HG02588 (cell line): ENCODE measurements at regions not wholly inside any gene's neighbourhood (a gene's known extent, or its start where the extent isn't known, plus 50 kb on each side); places are given as distances from the start of the nearest gene placed in this dataset.

Experiments
- ATAC-seq: cut with Tn5 transposase; IDR thresholded peaks from one replicate; pipeline ENCODE4 v1.9.1; 2021; ENCODE audit warnings: mild to moderate bottlenecking, moderate library complexity; ENCODE audit not compliant: unreplicated experiment

GRCh38 chr17:79506150-79506870 lies 104.5 kb downstream of the RBFOX3 start:
- ATAC-seq, result no peak

DNA sequence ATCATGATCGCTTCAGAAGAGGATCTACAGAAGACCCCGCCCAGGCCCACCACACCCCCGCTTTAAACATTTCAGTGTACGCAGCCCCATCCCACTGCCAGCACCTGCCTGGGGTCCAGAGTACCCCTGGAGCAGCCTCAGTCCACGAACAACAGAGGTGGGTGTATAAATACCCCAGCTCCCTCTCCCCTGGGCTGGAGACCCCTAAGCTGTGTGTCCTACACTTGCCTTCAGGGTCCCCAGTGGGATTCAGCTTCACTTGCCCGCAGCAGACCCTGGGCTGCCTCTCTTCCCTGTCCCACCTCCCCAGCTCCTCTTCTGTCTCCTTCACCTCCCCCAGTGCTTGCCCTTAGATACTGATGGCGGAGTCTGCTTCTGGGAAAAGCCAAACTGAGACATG lies 105.7 kb downstream of the RBFOX3 start:
- no peak for ATAC-seq

- no peak for ATAC-seq
Observed at GRCh38 chr17:79504181-79504605, 106.7 kb downstream of the RBFOX3 start.

- ATAC-seq, result no peak
Observed at GRCh38 chr17:79503126-79503839, 107.6 kb downstream of the RBFOX3 start.

GRCh38 chr17:79501910-79502309 lies 108.9 kb downstream of the RBFOX3 start:
- no peak for ATAC-seq

- ATAC-seq, result no peak
Observed at GRCh38 chr17:79500745-79501618, 109.9 kb downstream of the RBFOX3 start.

GRCh38 chr17:79498854-79499253 lies 112.0 kb downstream of the RBFOX3 start:
- ATAC-seq, result no peak

DNA sequence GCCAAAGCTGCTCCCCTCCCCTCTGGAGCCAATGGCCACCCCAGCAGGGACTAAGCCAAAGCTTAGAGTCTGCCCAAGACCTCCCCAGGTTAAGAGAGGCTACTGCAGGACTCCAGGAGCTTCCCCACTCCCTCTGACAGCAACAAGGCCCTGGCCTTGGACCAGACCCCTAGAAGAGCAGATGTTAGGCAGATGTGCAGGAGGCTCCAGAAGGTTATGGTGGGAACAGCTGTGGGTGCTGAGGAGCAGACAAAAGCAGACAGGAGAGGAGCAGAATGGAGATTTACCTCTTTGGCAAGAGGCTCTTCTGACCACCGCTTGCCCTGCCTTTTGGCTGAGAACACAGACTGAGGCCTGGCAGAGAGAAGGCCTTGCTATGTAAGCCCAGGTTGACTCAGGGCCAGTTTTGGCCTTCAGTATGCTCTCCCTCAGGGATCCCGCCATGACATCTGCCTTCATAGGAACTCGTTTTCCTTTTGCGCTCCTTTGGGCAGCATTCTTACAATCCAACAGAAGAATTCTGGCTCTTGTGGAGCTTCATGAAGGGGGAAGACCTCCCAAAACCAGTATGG lies 113.0 kb downstream of the RBFOX3 start:
- no peak for ATAC-seq

DNA sequence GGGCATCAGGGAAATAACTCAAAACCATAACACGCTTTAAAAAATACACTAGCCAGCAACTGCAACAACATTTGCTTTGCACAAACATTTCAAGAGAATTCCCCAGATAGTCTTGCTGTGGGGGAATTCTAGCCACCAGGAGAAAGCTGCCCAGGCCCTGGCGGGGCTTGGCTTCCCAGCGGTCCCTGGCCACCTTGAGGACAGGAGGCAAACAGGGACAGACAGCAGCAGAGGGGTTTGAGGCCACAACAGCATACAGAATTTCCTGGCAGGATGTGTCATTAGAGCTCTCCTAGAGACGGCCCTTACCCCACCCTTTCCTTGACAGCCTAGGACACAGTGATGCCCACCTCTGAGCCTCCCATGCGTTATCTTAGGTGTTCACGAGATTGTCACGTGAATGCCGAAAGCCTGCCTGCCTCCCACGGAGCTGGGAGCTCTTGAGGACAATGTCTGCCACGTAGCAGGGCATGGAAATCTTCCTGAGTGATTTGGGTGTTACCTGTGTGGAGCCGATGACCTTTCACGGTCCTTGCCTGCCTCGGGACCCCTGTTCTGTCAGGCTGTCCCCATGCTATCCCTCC lies 114.3 kb downstream of the RBFOX3 start:
- no peak for ATAC-seq

- ATAC-seq, result no peak
Observed at GRCh38 chr17:79495665-79496064, 115.2 kb downstream of the RBFOX3 start.

DNA sequence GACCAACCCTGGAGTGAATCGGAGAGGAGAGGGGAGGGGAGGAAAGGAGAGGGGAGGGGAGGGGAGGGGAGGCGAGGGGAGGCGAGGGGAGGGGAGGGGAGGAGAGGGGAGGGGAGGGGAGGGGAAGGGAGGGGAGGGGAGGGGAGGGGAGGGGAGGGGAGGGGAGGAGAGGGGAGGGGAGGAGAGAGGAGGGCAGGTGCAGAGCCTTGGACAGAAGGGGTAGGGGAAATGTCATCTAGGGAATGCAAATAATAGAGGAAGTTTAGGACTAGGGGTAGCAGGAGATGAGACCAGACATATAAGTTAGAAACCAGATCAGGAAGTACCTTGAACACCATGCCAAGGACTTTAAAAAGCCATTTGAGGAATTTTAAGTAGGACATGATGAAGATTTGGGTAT lies 119.8 kb downstream of the RBFOX3 start:
- ATAC-seq, result no peak

DNA sequence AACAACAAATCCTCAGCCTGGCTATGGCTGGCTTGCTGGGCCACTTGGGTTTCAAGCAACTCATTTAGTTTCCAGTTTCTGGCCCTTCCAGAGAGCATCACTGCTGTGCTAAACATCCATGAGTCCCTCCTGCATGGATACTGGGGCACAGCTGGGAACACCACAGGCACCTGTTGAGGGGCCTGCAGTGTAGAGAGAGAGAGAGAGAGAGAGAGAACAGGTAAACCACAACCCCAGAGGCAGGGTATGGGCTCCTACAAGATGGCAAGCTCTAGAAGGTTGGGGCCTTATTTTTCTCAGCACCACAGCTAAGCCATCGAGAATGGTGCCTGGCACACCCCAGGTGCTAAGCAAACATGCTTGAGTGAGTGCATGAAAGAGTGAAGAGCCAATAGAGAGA lies 120.3 kb downstream of the RBFOX3 start:
- no peak for ATAC-seq

GRCh38 chr17:79487149-79487548 lies 123.7 kb downstream of the RBFOX3 start:
- ATAC-seq, result no peak

- no peak for ATAC-seq
Observed at GRCh38 chr17:79485991-79486390, 124.9 kb downstream of the RBFOX3 start.

- ATAC-seq, result no peak
Observed at GRCh38 chr17:79485419-79485985, 125.3 kb downstream of the RBFOX3 start.

DNA sequence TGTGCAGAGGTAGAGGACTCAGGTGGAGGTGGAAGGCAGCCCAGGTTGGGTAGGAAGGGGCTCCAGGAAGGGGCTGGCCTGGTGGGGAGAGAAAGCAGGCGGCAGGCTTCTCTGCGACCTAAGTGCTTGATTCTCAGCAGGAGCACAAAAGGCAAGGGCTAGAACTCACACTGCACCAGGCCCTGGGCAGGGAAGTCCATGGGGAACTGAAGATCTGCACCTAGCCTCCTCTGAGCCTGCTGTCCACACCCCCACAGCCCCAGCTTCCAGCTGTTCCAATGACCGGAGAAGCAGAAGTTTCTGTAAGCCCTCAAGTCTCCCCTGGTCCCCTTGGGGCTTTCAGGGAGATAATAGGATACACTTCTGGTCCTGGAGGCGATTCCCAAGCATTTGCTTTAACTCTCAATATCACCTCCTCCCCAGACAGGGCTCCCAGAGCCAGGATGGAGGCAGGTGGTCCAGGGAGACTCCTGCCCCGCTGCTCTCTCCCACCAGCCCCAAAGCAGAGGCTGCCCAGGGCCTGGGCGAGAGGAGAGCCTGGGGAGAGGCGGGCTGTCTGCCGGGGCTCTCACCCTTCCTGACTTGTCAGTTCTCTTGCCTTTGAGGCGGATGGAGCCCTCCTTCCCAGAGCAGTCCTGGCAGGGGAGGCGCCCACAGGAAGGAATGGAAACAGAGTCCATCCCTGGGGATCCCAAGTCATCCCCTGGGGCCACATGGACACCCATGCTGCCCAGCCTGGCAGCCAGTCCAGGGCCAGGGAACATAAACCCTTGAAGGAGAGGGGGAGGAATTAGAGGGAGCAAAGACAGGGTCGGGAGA lies 126.0 kb downstream of the RBFOX3 start:
- no peak for ATAC-seq

GRCh38 chr17:79483842-79484241 lies 127.0 kb downstream of the RBFOX3 start:
- no peak for ATAC-seq

DNA sequence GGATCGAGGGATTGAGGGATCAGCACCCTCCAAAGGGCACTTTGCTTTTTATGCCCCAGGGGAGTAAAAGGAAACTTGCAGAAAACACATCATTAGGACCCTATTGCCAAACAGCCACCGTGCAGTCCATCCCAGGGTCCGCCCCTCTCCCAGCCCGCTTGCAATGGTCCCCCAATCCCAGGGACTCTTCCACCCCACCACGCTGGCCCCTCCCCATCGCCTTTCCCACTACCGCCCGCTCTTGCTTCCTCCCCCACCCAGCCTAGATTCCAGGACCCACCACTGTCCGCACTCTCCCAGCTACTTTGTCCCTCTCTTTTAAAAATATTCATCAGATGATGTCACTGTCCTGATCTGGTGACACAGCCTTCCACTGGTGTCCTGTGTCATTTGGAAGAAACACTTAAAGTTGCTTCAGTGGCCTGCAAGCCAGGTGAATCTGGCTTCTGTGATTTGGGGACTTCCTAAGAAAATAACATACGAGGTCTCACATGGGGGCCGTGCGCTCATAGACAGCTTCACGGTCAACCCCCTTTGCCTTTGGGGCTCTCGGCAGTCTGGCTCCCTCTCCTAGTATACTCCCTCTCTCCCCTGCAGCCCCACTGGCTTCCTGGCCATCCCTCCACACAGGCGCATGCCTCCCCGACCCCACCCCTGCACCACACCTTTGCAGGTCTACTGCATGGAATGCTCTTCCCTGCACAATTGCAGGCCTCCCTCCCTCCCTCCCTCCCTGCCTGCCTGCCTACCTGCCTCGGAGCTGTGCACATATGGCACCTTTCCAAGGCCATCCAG lies 127.9 kb downstream of the RBFOX3 start:
- no peak for ATAC-seq

DNA sequence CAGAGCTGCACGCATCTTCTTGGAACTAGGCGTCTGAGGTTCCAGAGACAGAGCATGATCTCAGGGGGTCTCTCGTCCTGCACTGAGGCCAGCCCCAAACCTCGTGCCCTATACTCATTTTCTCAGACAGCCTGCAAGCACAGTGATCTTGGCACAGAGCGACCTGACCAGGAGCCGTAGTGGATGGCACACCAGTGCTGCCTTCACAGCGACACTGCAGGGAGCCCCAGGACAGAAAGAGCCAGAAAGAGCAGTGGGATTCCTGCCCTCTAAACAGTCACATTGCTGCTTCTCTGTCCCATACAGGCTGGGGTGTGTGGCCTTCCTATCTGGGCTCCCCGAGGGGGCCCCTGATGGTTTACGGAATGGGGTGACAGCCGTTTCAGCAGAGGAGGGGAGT lies 131.0 kb downstream of the RBFOX3 start:
- ATAC-seq, result no peak
